Activated CD8-positive, alpha-beta memory T cell treated with anti-CD3 and anti-CD28 coated beads, Interleukin-2, amount 50 U/mL, for 24 hours (primary cell): ENCODE measurements at regions not wholly inside any gene's neighbourhood (a gene's known extent, or its start where the extent isn't known, plus 50 kb on each side); places are given as distances from the start of the nearest gene placed in this dataset.

Source experiments
- DNase-seq: peaks from one replicate; pipeline ENCODE4 v3.0.0-alpha.2; 2020; ENCODE audit errors: extremely low read depth

DNA sequence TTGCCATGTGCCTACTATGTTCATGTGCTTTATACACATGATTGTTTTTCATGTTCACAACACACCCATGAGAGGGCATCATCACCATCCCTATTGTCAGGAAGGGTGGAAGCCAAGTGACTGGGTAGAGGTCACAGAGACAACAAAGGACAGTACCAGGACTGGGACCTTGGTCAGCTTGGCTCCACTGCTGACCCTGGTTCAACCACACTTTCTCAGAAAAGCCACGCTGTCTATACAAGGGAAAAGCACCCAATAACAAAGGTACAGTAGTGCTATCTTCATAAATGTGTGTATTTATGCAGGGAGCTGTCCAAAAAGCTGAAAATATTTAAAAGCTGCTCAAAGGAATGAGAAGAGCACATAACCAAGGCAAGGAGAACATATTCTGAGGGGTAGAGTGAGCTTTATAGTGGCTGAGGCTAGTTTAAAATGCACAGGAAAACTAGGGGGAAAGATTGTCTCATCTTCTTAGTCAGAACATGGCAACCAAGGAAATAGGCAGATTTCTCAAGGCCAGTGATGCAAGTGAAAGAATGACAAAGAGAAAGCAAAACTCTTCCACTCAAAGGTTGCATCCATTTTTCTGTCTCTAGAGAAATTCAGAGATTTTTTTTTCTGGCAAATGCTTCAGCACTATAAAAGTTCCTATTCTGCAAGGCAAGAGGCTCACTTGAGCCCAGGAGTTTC, 415.0 kb downstream of the FOXO1 start:
- no peak for DNase-seq

- no peak for DNase-seq
Measured at GRCh38 chr13:40252241-40252640, 414.2 kb downstream of the FOXO1 start.

GRCh38 chr13:40252676-40253075, 413.8 kb downstream of the FOXO1 start:
- DNase-seq = no peak

DNA sequence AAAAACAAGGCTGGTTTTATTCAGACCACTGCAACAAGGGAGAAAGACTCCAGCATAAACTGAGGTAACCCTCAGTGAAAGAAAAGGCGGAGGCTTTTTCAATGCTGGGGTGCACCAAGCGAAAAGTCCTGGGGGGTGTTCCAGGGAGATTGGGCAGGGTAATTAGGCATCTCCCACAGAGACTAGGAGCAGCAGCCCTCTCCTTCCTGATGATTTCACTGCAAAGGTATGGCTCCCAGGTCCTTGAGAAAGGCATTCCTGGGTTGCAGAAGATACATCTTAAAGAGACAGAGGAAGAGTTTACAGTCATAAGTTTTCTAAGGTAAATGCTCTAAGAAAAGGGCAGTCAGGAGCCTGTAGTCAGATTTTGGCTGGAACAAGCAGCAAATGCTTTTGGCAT, 412.0 kb downstream of the FOXO1 start:
- DNase-seq = no peak

GRCh38 chr13:40255551-40255950, 410.9 kb downstream of the FOXO1 start:
- DNase-seq = no peak

DNA sequence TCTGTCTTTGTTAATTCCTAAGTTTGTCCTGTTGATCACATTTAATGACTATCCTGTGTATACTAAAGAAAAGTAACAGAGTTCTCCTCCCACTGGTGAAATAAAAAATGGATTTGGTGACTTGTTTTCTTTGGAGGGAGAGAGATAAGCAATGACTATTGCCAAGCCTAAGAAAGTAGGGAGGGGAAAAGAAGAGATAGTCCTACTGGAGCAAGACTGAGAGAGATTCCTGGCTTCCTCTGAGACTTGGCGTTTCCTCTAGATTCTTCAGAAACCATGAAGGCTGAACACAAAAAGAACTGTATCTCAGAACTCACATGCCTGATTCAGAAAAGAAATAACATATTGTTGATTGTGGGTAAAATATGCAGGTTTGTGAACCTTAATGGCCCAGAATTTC, 406.5 kb downstream of the FOXO1 start:
- DNase-seq = no peak

GRCh38 chr13:40261336-40261735, 405.1 kb downstream of the FOXO1 start:
- no peak for DNase-seq

DNA sequence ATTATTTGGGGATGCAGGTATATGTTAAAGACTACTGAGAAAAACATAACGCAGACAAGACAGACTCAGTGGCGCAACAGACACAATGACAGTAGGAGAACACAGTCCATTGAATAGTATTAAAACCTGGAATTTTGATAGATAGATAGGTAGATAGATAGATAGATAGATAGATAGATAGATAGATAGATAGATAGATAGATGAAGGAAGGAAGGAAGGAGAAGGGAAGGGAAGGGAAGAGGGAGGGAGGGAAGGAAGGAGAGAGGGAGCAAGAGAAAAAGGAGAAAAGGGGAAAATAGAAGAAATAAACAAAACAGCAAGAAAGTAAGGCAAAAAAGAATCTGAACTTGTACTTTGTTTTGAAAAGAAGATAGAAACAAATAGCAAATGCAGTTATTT, 404.5 kb downstream of the FOXO1 start:
- DNase-seq = no peak

DNA sequence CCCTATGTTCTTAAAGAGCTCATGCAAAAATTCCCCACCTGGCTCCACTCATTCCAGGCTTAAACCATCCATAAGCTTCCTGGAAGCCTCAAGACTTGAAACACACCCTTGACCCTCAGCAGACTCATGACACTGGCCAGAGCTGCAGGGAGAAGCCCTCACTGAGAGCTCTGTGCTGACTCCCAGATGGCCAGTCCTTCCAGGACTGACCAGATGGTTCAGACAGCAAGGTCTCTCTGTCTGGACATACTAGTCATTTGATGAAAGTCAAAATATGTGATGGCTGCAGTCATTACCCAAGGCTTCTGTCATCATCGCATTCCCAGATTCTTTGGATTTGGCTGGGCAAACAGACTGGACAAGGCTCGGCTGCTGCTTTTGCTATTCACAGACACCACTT, 397.4 kb downstream of the FOXO1 start:
- no peak for DNase-seq

DNA sequence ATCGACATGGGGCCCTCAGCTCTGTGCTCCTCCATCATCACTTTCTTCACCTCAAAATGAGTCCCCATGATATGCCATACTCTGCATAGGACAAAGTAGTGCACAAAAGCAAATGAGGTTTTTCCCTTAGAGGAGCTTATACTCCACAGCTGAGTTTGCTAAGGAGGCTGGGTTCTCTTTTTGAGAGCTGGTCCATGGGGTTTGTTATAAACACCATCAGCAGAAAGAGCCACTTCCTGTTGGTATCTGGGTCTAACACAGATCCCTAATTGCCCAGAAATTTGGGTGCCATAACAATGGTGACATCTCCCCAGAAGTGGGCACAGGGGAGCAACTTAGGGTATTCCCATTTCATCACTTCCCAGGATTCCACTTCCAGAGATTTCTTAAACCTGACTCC, 395.7 kb downstream of the FOXO1 start:
- no peak for DNase-seq

DNA sequence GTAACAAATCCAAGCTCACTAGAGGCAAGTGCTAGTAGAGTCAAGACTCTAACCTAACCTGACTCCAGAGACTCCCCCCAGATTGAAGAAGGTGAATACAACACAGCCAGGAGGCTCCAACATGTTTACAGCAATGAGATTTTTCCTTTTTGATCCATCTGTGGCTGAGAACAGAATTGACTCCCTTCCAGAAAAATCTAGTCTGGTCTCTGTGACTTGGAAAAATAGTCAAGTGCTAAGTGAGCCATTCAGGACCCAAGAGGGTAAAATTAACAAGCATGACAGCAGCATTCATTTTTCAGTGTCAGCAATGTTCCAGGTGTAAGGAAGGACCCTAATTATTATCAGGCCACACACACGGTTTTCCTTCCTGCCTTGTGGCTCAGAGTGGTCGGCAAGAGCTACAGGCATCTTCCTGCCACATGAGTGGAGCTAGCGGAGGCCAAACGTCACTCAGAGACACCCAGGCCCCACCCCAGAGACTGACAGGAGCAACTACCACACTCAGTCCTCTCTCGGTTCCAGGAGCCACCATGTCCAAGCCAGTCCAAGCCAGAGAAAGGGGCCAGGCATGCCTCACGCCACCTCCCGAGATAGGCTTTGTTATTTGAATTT, 395.1 kb downstream of the FOXO1 start:
- no peak for DNase-seq

DNA sequence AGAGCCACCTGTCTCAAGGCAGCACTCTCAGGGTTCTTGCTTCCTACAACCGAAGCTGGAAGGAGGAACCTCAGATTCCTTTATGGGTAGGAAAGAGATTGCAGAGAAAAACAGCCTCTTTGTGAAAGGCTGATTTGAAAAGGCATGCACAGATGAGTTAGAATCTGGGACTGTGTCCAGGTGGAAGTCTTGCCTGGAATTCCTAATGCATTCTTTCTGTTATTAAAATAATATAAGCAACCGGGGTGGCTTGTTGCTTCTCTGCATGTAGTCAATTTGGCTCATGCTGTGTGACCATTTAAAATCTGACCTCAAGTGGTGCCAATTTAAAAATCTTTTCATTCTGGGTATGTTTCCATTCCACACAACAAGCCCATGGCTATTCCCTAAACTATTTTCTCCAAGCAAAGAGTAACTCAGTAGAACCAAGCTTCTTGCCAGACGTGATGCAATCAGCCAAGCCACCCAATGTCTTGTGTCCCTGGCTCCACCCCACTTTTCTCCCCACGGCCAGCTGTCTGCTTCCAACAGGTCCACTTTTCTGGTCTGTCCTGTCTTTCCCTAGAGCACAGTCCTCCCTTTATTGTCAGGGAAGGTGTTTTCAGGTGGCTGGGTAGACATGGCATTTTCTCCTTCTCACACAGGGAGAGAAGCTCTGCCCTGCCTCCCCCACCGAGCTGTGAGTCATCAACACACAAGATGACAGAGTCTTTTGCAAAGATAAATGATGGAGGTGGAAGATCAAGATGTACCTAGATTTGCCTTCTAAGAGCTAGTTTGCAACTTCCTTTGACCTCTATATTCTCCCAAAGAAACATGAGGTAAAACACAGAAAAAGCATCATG, 394.3 kb downstream of the FOXO1 start:
- peak; percentile 31 for DNase-seq

GRCh38 chr13:40272776-40273139, 393.7 kb downstream of the FOXO1 start:
- DNase-seq = no peak

DNA sequence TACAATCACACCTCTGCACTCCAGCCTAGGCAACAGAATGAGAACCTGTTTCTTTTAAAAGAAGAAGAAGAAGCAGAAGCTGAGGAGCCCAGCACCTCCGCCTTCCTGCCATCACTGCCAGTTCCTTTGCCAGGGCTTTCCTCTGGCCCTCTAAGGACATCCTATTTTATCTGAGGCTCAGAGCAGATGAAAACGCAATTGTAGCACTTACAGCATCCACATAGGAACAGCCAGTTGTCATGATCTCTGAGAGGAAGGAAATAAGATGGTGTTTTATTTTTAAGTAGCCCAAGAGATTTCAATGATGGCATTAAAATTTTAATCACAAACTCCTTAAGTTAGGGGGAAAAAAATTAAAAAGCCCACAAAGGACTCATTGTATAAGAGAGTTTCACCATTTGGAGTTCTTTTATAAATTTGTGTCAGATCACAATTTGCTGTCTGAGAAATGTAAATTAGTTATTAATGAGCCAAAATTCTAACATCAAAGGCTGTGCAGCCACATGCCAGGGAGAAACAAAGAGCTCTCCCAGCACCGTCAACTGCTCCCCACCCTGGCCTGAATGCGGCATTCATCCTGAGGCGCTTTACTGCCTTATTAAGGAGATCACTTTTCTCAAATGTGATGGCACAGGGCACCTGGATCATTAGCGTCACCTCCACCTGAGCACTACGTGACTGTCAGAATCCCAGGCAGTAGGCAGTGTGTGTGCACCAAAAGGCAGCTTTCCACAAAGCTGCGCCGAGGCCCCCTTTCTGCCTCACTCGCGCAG, 393.0 kb downstream of the FOXO1 start:
- no peak for DNase-seq

GRCh38 chr13:40274103-40274502, 392.3 kb downstream of the FOXO1 start:
- no peak for DNase-seq

DNA sequence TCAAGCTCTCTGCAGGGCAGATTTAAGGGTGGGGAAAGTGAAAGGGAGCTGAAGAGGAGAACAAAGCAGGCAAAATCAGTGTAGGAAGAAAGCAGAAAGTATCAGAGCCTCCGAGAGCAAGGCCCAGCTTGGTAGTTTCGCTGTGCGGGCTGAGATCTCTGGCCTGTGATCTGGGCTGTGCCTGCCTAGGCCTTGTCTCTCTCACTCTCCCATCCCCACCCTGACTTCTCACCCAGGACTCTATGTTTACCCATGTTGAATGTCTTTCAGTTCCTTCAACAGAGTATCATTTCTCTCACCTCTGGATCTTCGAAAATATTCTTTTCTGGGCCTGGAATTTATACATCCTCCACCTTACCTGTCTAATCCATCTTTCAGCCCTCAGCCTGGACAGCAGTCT, 391.3 kb downstream of the FOXO1 start:
- DNase-seq = no peak

DNA sequence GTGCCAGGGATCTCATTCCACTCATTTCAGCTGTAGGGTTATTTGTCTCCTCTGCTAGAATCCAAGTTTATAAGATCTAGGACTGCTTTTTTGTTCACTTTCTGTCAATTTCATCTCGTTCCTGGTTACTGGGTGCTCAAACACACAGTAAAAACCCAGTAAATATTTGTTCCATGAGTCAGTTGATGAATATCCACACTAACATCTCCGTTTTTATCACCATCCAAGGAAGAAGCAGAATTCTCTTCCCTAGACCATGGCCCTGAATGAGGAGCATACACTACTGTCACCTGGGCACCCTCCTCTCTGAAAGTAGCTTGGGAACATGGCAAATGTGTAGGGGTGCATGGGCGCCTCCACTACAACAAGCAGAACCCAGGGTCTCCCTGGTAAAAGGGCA, 390.8 kb downstream of the FOXO1 start:
- no peak for DNase-seq

GRCh38 chr13:40283666-40284065, 382.8 kb downstream of the FOXO1 start:
- DNase-seq = no peak

DNA sequence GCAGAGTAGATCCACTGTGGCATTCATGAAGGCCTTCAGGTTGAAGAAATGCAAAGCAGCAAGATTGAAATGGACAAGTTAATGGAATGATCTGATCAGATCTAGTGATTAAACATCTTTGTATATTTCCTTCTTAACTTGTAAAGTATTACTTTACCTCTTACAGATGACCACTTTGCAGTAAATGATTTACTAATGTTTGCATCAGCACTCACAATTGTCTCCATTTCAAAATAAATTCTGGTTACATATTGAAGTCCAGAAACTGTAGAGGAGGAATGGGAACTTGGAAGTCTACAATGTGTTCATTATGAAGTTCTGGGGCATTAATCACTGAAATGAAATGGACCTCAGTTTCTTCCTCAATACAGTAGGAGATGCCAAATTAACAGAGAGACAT, 380.8 kb downstream of the FOXO1 start:
- no peak for DNase-seq

GRCh38 chr13:40287428-40287827, 379.0 kb downstream of the FOXO1 start:
- DNase-seq = no peak

DNA sequence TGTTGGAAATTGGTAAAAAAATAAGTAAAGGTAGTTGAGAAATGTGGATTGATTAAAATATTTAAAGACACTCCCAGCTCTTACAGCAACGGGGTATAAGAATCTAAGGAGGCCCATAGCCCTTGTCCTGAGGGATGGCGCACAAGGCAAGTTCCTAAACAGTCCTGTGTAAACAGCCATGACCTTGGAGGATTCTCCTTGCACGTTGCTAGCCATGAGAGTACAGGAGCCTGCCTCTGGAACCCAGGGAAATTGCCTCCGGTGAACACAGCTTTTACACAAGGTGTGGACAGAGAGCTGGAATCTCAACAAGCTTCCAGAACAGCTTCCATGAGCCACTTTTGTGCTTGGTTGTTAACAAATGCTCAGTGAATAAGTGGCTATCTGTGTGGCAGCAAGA, 378.2 kb downstream of the FOXO1 start:
- no peak for DNase-seq

- no peak for DNase-seq
Measured at GRCh38 chr13:40290758-40291157, 375.7 kb downstream of the FOXO1 start.
